CD8-positive, alpha-beta memory T cell (primary cell): ENCODE measurements at regions not wholly inside any gene's neighbourhood (a gene's known extent, or its start where the extent isn't known, plus 50 kb on each side); places are given as distances from the start of the nearest gene placed in this dataset.

Source experiments
- CTCF ChIA-PET: fragments of 350-600 bp; sonication (Branson Sonifier 250); formaldehyde crosslinking; loops from one replicate; lab custom pipeline; 2021; ENCODE audit warnings: antibody characterized with exemption; lab: Charles Lee
- POLR2A ChIA-PET: fragments of 350-600 bp; sonication (Branson Sonifier 250); formaldehyde crosslinking; loops from one replicate; lab custom pipeline; 2021; ENCODE audit warnings: antibody characterized with exemption; lab: Charles Lee
- DNase-seq, 5 donors: peaks; one replicate each; pipeline versions ENCODE4 v3.0.0 to v3.0.0-alpha.2; 2020 to 2022; ENCODE audit warnings: mixed read lengths in 1 of 5
- H3K27ac ChIP-seq: one replicate; pipeline ENCODE4 v1.7.0; 2013; ENCODE audit warnings: low read depth, mild to moderate bottlenecking, low read length, moderate library complexity
- H3K27me3 ChIP-seq: 2 replicates; pipeline ENCODE4 v1.7.0; 2013; ENCODE audit warnings: low read length, mild to moderate bottlenecking; ENCODE audit not compliant: insufficient read depth, poor library complexity, severe bottlenecking
- H3K36me3 ChIP-seq: 2 replicates; pipeline ENCODE4 v1.7.0; 2013; ENCODE audit warnings: mild to moderate bottlenecking, low read length, moderate library complexity; ENCODE audit not compliant: insufficient read depth
- H3K4me1 ChIP-seq: 2 replicates; pipeline ENCODE4 v1.7.0; 2013; ENCODE audit warnings: mild to moderate bottlenecking, low read length, moderate library complexity; ENCODE audit not compliant: insufficient read depth
- H3K4me3 ChIP-seq: 2 replicates; pipeline ENCODE4 v1.7.0; 2013; ENCODE audit warnings: mild to moderate bottlenecking, low read length
- H3K9me3 ChIP-seq: 2 replicates; pipeline ENCODE4 v1.7.0; 2013; ENCODE audit warnings: mild to moderate bottlenecking, low read length
- H3K27ac Mint-ChIP-seq, 8 donors: one replicate each; pipeline ENCODE4 v1.8.0; 2020 to 2021; ENCODE audit warnings: mixed read lengths in 8 of 8, mild to moderate bottlenecking in 6 of 8, inconsistent platforms in 3 of 8, moderate library complexity in 3 of 8
- H3K27me3 Mint-ChIP-seq, 2 donors: one replicate each; pipeline ENCODE4 v1.8.0; 2020 to 2021; ENCODE audit warnings: mixed read lengths in 2 of 2, mild to moderate bottlenecking in 1 of 2, moderate library complexity in 1 of 2
- H3K36me3 Mint-ChIP-seq, 3 donors: one replicate each; pipeline ENCODE4 v1.8.0; 2020 to 2021; ENCODE audit warnings: mixed read lengths in 3 of 3, inconsistent platforms in 1 of 3, mild to moderate bottlenecking in 1 of 3
- H3K4me1 Mint-ChIP-seq, 3 donors: one replicate each; pipeline ENCODE4 v1.8.0; 2020 to 2021; ENCODE audit warnings: mixed read lengths in 3 of 3, inconsistent platforms in 1 of 3, mild to moderate bottlenecking in 1 of 3
- H3K4me3 Mint-ChIP-seq, 7 donors: one replicate each; pipeline ENCODE4 v1.8.0; 2020 to 2021; ENCODE audit warnings: mixed read lengths in 7 of 7, mild to moderate bottlenecking in 6 of 7, moderate library complexity in 4 of 7, inconsistent platforms in 2 of 7
- H3K9me3 Mint-ChIP-seq, 5 donors: one replicate each; pipeline ENCODE4 v1.8.0; 2020 to 2022; ENCODE audit warnings: mixed read lengths in 5 of 5, mild to moderate bottlenecking in 3 of 5, moderate library complexity in 2 of 5, inconsistent platforms in 1 of 5

DNA sequence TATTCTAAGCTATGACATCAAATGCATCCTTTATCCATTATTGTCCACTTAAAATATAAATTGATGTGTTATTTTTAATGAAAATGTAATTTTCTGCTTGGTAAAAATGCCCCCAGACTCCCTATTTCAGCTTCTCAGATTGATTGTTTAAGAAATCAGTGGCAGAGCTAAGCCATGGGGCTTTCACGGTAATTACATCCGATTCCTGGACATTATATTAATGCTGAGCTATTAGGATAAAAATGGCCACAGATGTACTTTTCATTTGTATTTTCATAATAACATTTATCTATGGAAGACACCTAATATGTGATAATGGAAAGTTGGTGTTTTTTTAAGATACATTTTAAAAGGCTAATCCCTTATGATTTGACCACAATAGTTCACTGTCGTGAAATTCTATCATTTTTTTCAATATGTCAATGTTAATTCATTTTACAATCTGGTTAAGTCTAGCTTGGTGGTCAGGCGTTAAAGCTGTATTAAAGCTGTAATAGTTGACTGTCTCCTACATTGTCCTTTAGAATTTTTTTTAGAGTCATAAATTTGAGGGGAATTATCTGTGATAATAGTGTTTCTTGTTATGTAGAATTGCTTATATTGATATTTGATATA is 229.0 kb upstream of the UBE2E3 start:
- Histone ChIP-seq H3K9me3 (no peaks in the 10 kb centered on the region), H3K27me3 (no peaks in the 10 kb centered on the region), H3K4me3 (no peak overlapping the region), H3K27ac (no peak overlapping the region), H3K4me1 (no peaks in the 10 kb centered on the region), H3K36me3 (no peaks in the 10 kb centered on the region)
- Mint-ChIP-seq H3K27ac (no peak overlapping the region), H3K4me3 (no peak overlapping the region), H3K36me3 (no peaks in the 10 kb centered on the region), H3K27me3 (peaks cover 0 to 4% of the 10 kb centered on the region in 2 donors), H3K4me1 (no peaks in the 10 kb centered on the region), H3K9me3 (no peaks in the 10 kb centered on the region)
- CTCF ChIA-PET, result no interaction called here
- DNase-seq, result no peak
- POLR2A ChIA-PET, result no interaction called here

DNA sequence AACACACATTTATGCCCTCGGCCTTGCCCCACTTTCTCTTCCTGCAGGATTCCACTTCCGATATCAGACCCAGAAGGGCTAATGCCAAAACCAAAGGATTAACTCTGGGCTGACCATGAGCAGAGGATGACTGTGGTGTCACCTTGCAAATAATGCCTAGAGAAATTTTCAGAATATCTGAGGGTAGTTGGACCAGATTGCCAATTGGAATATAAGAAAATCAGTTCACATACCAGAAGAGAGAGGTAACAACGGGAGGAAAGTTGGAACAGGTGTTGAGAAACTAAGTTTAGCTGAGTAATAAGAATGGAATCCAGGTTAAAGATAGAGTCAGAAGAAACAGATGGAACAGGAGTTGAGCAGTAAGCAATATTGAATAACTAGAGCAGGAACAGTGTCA is 232.7 kb upstream of the UBE2E3 start:
- Histone ChIP-seq H3K4me3 (no peak overlapping the region), H3K4me1 (no peaks in the 10 kb centered on the region), H3K27me3 (no peaks in the 10 kb centered on the region), H3K9me3 (no peaks in the 10 kb centered on the region), H3K27ac (no peak overlapping the region), H3K36me3 (no peaks in the 10 kb centered on the region)
- no peak for DNase-seq
- H3K36me3 Mint-ChIP-seq, result no peaks in the 10 kb centered on the region
- CTCF ChIA-PET, result no interaction called here
- H3K27ac Mint-ChIP-seq, result no peak overlapping the region
- H3K4me1 Mint-ChIP-seq, result no peaks in the 10 kb centered on the region
- H3K27me3 Mint-ChIP-seq, result peaks cover 0 to 8% of the 10 kb centered on the region in 2 donors
- no peak overlapping the region for H3K4me3 Mint-ChIP-seq
- no peaks in the 10 kb centered on the region for H3K9me3 Mint-ChIP-seq
- POLR2A ChIA-PET, result no interaction called here

DNA sequence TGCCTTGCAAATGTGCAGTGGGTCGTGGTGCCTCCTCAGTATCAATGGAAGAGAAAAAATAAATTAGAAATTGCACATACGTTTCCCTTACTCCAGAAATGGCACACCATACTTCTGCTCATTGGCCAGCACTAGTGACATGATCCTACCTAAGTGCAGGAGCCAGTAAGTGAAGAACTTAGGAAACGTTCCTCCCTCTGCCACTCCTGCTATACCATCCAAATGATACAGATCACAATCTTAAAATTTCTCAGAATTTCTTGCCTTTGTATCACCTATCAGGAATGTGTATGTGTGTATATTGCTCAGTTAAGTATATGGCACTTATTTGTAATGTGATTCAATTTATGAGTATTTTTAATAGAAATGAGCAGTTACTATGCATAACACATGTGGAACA is 237.0 kb upstream of the UBE2E3 start:
- no peaks in the 10 kb centered on the region for H3K36me3 ChIP-seq
- no peak overlapping the region for H3K4me3 ChIP-seq
- Mint-ChIP-seq H3K36me3 (no peaks in the 10 kb centered on the region), H3K4me1 (no peaks in the 10 kb centered on the region), H3K9me3 (no peaks in the 10 kb centered on the region), H3K27me3 (peaks cover 0 to 12% of the 10 kb centered on the region in 2 donors), H3K27ac (no peak overlapping the region), H3K4me3 (no peak overlapping the region)
- DNase-seq, result no peak
- H3K4me1 ChIP-seq, result no peaks in the 10 kb centered on the region
- ChIA-PET POLR2A (no interaction called here), CTCF (no interaction called here)
- H3K27ac ChIP-seq, result no peak overlapping the region
- H3K9me3 ChIP-seq, result no peaks in the 10 kb centered on the region
- H3K27me3 ChIP-seq, result no peaks in the 10 kb centered on the region

DNA sequence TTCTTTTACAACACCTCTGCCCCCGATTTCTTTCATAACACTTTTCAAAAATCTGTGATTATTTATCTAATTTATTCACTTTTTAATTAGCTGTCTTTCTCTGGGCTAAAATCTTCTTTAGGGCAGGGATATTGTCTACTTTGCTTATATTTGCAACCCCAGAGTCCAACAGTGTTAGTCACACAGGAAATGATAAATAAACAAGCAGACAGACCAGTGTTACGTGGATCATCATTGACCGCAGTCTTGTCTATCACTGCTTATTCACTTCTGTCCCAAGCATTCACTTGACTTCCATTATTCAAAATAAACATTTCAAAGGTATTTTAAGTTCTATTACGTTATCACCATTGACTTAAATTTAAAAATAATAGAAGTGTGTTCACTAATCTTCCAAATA is 237.6 kb upstream of the UBE2E3 start:
- H3K27me3 Mint-ChIP-seq, result peaks cover 0 to 14% of the 10 kb centered on the region in 2 donors
- Histone ChIP-seq H3K9me3 (no peaks in the 10 kb centered on the region), H3K27me3 (no peaks in the 10 kb centered on the region), H3K27ac (no peak overlapping the region), H3K4me1 (no peaks in the 10 kb centered on the region), H3K4me3 (no peak overlapping the region), H3K36me3 (no peaks in the 10 kb centered on the region)
- no peak for DNase-seq
- H3K4me3 Mint-ChIP-seq, result no peak overlapping the region
- POLR2A ChIA-PET, result no interaction called here
- CTCF ChIA-PET, result no interaction called here
- no peaks in the 10 kb centered on the region for H3K4me1 Mint-ChIP-seq
- no peak overlapping the region for H3K27ac Mint-ChIP-seq
- no peaks in the 10 kb centered on the region for H3K9me3 Mint-ChIP-seq
- no peaks in the 10 kb centered on the region for H3K36me3 Mint-ChIP-seq

DNA sequence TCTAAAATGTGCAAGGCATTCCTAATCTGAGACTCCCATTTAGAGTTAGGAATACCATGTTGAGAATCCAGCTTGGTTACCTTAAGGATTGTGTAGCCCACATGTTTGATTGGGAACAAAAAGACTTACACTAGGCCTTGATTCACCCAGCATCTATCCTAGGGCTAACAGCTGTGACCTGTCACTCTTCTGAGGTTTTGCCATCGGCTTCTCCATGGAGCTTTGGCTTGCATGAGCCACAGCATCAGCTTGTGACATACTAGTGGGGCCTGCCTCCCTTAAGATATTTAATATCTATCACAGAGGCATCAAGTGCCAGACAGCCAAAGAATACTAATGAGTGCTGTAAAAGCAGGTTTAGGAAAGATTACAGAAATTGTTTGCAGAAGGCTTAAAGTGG is 241.3 kb upstream of the UBE2E3 start:
- Histone ChIP-seq H3K9me3 (no peaks in the 10 kb centered on the region), H3K27ac (no peak overlapping the region), H3K4me1 (no peaks in the 10 kb centered on the region), H3K36me3 (no peaks in the 10 kb centered on the region), H3K4me3 (no peak overlapping the region), H3K27me3 (no peaks in the 10 kb centered on the region)
- Mint-ChIP-seq H3K4me3 (no peak overlapping the region), H3K9me3 (no peaks in the 10 kb centered on the region), H3K27ac (no peak overlapping the region), H3K4me1 (no peaks in the 10 kb centered on the region), H3K36me3 (no peaks in the 10 kb centered on the region), H3K27me3 (peaks cover 0 to 12% of the 10 kb centered on the region in 2 donors)
- CTCF ChIA-PET, result interaction anchor here (1.0 kb wide), 1 partner anchor 17 kb away, joined by 3 read pairs; no protein-coding TSS in a partner anchor
- DNase-seq, result no peak
- POLR2A ChIA-PET, result no interaction called here

DNA sequence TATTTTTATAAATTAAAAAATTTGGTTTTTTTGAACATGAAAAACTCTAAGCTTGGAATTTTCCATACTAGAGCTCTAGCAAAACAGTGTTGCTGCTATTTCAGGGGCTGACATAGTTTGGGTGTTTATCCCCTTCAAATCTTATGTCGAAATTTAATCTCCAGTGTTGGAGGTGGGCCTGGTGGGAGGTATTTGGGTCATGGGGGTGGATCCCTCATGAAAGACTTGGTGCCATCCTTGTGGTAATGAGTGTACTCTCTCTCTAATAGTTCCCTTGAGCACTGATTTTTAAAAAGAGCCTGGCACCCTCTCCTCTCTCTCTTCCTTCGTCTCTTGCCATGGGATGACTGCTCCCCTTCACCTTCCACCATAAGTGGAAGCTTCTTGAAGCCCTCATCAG is 244.6 kb upstream of the UBE2E3 start:
- Histone ChIP-seq H3K27me3 (no peaks in the 10 kb centered on the region), H3K27ac (no peak overlapping the region), H3K4me1 (no peaks in the 10 kb centered on the region), H3K36me3 (no peaks in the 10 kb centered on the region), H3K9me3 (no peaks in the 10 kb centered on the region), H3K4me3 (no peak overlapping the region)
- Mint-ChIP-seq H3K9me3 (peaks cover 0 to 3% (median 0%) of the 10 kb centered on the region in 5 donors), H3K27ac (no peak overlapping the region), H3K4me3 (no peak overlapping the region), H3K36me3 (no peaks in the 10 kb centered on the region), H3K4me1 (no peaks in the 10 kb centered on the region), H3K27me3 (peaks cover 0 to 5% of the 10 kb centered on the region in 2 donors)
- CTCF ChIA-PET, result no interaction called here
- POLR2A ChIA-PET, result no interaction called here
- no peak for DNase-seq

DNA sequence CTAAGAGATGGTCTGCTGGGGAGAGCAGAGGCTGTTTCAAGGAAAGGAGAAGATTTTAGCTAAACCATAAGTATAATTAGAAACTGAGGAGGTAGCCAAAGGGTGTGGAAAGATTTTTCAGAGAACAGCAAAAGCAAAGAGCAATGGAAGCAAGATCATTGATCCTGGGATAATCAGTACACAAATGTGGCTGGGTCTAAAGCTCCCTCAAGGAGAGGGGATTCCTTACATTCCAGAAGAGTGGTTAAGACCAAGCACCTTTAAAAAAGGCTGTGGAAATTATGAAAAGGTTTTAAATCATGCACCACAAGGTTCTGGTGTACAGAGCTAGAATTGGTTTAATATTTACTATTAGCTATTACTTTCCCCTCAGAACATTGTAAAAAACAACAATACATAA is 246.0 kb upstream of the UBE2E3 start:
- DNase-seq, result no peak
- Histone ChIP-seq H3K4me1 (no peaks in the 10 kb centered on the region), H3K36me3 (no peaks in the 10 kb centered on the region), H3K9me3 (no peaks in the 10 kb centered on the region), H3K4me3 (no peak overlapping the region), H3K27ac (no peak overlapping the region), H3K27me3 (no peaks in the 10 kb centered on the region)
- Mint-ChIP-seq H3K27me3 (peaks cover 0 to 5% of the 10 kb centered on the region in 2 donors), H3K27ac (no peak overlapping the region), H3K36me3 (no peaks in the 10 kb centered on the region), H3K9me3 (peaks cover 0 to 3% (median 0%) of the 10 kb centered on the region in 5 donors), H3K4me3 (no peak overlapping the region), H3K4me1 (no peaks in the 10 kb centered on the region)
- ChIA-PET CTCF (no interaction called here), POLR2A (no interaction called here)

DNA sequence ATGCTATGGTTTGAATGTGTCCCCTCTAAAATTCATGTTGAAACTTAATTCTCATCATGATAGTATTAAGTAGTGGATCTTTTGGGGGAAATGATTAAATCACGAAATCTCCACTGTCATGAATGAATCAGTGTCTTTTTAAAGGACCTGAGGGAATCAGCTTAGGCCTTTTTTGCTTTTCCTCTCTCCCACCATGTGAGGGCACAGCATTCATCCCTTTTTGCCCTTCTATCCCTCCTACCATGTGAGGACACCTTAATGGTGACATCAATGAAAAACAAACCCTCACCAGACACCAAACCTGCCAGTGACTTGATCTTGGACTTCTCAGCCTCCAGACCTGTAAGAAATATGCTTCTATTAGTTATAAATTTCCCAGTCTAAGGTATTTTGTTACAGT is 247.1 kb upstream of the UBE2E3 start:
- H3K9me3 ChIP-seq, result no peaks in the 10 kb centered on the region
- no peaks in the 10 kb centered on the region for H3K4me1 Mint-ChIP-seq
- ChIA-PET POLR2A (no interaction called here), CTCF (interaction anchor here (1.3 kb wide), 1 partner anchor 19 kb away, joined by 5 read pairs; no protein-coding TSS in a partner anchor)
- H3K27me3 ChIP-seq, result no peaks in the 10 kb centered on the region
- no peaks in the 10 kb centered on the region for H3K4me1 ChIP-seq
- no peaks in the 10 kb centered on the region for H3K36me3 ChIP-seq
- H3K27me3 Mint-ChIP-seq, result peaks cover 0 to 5% of the 10 kb centered on the region in 2 donors
- H3K9me3 Mint-ChIP-seq, result peaks cover 0 to 3% (median 0%) of the 10 kb centered on the region in 5 donors
- H3K36me3 Mint-ChIP-seq, result no peaks in the 10 kb centered on the region
- no peak overlapping the region for H3K27ac Mint-ChIP-seq
- H3K4me3 Mint-ChIP-seq, result no peak overlapping the region
- H3K4me3 ChIP-seq, result no peak overlapping the region
- DNase-seq, result no peak
- H3K27ac ChIP-seq, result no peak overlapping the region
